GM23248 (cell line): ENCODE measurements at regions not wholly inside any gene's neighbourhood (a gene's known extent, or its start where the extent isn't known, plus 50 kb on each side); places are given as distances from the start of the nearest gene placed in this dataset.
"Not testable (repeated sequence)": the region's sequence is repeated elsewhere in the genome, so short reads cannot be mapped to it uniquely, and the experiment has no call there.

ENCODE experiments used
- EZH2 ChIP-seq: fragments of 200-600 bp; sonication (generic); IDR thresholded peaks from 2 replicates; pipeline ENCODE4 v1.6.1; 2018; ENCODE audit warnings: antibody characterized with exemption, mild to moderate bottlenecking; ENCODE audit not compliant: insufficient read depth, poor library complexity, severe bottlenecking
- EZH2phosphoT487 ChIP-seq: fragments of 200-600 bp; sonication (generic); IDR thresholded peaks from 2 replicates; pipeline ENCODE4 v1.6.1; 2018; ENCODE audit warnings: antibody characterized with exemption, moderate library complexity, mild to moderate bottlenecking, low read depth; ENCODE audit not compliant: insufficient read depth

- TF ChIP-seq EZH2, EZH2phosphoT487: not testable (repeated sequence)
Observed at GRCh38 chr15:75768526-75768925, 55.9 kb upstream of the CSPG4 start.
